Brain microvascular endothelial cell (primary cell): ENCODE measurements at regions not wholly inside any gene's neighbourhood (a gene's known extent, or its start where the extent isn't known, plus 50 kb on each side); places are given as distances from the start of the nearest gene placed in this dataset.
A peak's percentile ranks its signal among the peaks of the same experiment; 100 is the strongest.

Experiments
- DNase-seq: peaks from one replicate; pipeline ENCODE4 v3.0.0-alpha.2; 2020
- H3K27ac ChIP-seq: fragments of 250-450 bp; sonication (Bioruptor Pico); 2 replicates; pipeline ENCODE4 v1.5.1; 2020; ENCODE audit warnings: mild to moderate bottlenecking, moderate library complexity
- H3K27me3 ChIP-seq: fragments of 250-450 bp; sonication (Bioruptor Pico); replicated peaks from 2 replicates; pipeline ENCODE4 v1.5.1; 2020; ENCODE audit warnings: mild to moderate bottlenecking
- H3K36me3 ChIP-seq: fragments of 250-450 bp; sonication (Bioruptor Pico); replicated peaks from 2 replicates; pipeline ENCODE4 v1.5.1; 2020; ENCODE audit warnings: mild to moderate bottlenecking
- H3K4me3 ChIP-seq: 2 replicates; pipeline ENCODE4 v1.5.1; 2011; ENCODE audit warnings: low read depth, mild to moderate bottlenecking, control low read depth, low read length, moderate library complexity
- in situ Hi-C: cut with HindIII; loops from 2 replicates; pipeline ENCODE4 v1.10.0; 2017; ENCODE audit warnings: low sequenced_read_pairs, low pct_ligation_motif_present
- TF ChIP-seq, protein P1 (sequence below): IDR thresholded peaks from 2 replicates; pipeline ENCODE4 v1.5.1; 2011; ENCODE audit warnings: low read depth, mild to moderate bottlenecking, moderate library complexity, low read length, control low read depth, inconsistent platforms; ENCODE audit errors: missing control alignments

DNA sequence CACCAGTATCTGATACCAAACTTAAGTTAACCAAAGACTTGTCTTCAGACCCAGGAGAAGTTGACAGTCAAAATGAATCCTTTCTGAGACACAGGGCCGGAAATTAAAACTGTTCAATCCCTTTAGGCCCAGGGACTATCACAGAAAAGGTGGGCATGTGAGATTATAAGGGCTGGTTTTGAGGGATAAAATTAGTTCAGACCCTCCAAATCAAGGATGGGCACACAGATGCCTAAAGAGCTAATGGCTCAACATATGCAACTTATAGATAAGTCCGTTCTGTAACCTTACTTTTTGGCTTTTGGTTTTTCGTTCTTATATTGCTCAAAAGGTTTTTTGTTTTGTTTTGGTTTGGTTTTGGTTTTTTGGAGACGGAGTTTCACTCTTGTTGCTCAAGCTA, 129.6 kb upstream of the ABCA1 start:
- no peaks in the 10 kb centered on the region for H3K36me3 ChIP-seq
- TF ChIP-seq, protein P1, sequence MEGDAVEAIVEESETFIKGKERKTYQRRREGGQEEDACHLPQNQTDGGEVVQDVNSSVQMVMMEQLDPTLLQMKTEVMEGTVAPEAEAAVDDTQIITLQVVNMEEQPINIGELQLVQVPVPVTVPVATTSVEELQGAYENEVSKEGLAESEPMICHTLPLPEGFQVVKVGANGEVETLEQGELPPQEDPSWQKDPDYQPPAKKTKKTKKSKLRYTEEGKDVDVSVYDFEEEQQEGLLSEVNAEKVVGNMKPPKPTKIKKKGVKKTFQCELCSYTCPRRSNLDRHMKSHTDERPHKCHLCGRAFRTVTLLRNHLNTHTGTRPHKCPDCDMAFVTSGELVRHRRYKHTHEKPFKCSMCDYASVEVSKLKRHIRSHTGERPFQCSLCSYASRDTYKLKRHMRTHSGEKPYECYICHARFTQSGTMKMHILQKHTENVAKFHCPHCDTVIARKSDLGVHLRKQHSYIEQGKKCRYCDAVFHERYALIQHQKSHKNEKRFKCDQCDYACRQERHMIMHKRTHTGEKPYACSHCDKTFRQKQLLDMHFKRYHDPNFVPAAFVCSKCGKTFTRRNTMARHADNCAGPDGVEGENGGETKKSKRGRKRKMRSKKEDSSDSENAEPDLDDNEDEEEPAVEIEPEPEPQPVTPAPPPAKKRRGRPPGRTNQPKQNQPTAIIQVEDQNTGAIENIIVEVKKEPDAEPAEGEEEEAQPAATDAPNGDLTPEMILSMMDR, result no peak
- H3K27me3 ChIP-seq, result no peaks in the 10 kb centered on the region
- in situ Hi-C loops, result no loop called here
- no peak overlapping the region for H3K4me3 ChIP-seq
- no peak overlapping the region for H3K27ac ChIP-seq
- DNase-seq, result no peak

DNA sequence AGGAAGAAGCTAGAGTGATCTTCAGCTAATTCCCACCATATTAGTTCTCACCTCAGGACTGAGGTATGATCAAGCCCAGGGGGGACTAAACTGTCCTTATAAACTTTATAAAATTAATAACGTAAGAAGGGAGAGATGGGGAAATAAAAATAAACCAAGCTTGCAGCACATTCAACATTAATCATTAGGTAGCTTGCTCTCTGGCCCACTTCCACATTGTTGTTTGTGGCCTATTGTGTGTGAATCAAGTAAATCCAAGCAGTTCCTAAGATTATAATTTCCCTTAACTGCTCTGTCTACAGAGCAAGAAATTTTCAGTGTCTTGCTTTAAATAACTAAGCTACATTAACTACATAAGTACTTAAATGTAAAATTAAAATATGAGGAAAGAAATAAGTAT, 131.3 kb upstream of the ABCA1 start:
- Histone ChIP-seq H3K36me3 (no peaks in the 10 kb centered on the region), H3K4me3 (no peak overlapping the region), H3K27ac (peak overlapping the region; percentile 2), H3K27me3 (no peaks in the 10 kb centered on the region)
- peak; percentile 53 for DNase-seq
- TF ChIP-seq, protein P1, result no peak
- in situ Hi-C loops, result no loop called here

DNA sequence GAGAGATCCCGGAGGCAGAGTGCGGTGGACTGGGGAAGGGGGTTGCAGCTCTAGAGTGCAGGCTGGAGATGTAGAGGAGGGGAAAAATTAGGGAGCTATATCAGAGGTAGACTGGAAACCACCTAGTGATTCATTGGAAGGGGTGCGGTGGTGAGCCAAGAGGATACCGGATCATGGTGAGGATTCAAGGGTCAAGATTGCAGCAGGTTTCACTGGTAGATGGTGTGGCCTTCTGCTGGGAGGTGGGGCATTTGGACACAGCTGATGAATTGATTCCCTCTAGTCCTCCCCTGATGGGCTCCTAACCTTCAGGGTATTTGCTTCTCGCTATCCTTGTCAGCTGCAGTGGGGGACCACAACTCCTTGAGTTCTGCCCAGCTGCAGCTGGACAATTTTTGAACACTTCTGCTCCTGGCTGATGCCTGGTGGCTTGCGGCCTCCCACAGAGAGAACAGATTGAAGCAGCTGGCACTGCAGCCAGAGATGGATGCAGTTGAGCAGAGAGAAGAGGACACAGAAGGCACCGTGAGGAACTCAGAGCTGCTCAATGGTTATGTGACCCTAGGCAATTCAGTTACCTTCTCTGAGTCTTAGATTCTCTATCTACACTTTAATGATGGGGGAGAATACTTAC, 134.4 kb upstream of the ABCA1 start:
- TF ChIP-seq, protein P1, result no peak
- in situ Hi-C loops, result no loop called here
- Histone ChIP-seq H3K4me3 (no peak overlapping the region), H3K27ac (no peak overlapping the region), H3K36me3 (no peaks in the 10 kb centered on the region), H3K27me3 (no peaks in the 10 kb centered on the region)
- DNase-seq, result no peak

DNA sequence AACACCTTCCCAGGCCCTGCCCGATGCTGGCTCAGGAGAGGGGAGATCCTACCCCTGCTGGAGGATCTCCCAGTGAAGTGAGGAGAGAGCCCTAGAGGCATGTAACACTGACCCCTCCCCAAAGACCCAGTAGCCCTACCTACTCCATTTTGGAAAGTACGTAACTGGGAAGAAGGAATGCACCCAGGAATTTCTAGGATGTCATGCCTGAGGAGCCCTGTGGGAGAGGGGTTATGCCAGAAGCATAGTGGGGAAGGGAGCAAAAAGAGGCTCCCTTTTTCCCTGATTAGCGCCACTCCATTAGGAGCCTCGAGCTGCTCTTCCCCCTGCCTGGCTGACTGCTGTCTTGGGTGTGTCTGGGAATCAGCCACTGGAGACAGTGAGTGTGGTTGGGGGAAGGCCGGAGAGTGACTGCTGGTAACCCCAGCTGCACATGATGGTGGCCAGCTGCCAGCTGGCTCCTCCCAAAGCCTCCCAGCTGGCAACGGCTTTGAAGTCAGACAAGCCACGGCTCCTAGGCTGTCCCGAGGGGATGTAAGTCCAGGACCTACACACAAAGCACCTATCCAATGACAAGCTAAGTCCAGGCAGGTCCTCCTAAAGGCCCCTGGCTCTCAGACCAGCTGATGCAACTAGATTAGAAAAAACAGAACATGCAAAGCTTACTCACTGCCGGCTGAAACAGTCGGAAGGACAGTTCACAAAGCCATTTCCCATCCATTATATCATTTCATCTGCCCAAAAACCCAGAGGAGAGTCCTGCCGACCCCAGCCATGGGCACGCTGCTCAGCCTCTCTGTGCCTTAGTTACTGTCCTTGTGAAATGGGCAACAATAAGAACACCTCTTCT, 136.5 kb upstream of the ABCA1 start:
- Histone ChIP-seq H3K27ac (peak overlapping the region; percentile 98), H3K36me3 (no peaks in the 10 kb centered on the region), H3K27me3 (no peaks in the 10 kb centered on the region), H3K4me3 (no peak overlapping the region)
- in situ Hi-C loops, result no loop called here
- TF ChIP-seq, protein P1, result peak; percentile 6
- peak; percentile 97 for DNase-seq

DNA sequence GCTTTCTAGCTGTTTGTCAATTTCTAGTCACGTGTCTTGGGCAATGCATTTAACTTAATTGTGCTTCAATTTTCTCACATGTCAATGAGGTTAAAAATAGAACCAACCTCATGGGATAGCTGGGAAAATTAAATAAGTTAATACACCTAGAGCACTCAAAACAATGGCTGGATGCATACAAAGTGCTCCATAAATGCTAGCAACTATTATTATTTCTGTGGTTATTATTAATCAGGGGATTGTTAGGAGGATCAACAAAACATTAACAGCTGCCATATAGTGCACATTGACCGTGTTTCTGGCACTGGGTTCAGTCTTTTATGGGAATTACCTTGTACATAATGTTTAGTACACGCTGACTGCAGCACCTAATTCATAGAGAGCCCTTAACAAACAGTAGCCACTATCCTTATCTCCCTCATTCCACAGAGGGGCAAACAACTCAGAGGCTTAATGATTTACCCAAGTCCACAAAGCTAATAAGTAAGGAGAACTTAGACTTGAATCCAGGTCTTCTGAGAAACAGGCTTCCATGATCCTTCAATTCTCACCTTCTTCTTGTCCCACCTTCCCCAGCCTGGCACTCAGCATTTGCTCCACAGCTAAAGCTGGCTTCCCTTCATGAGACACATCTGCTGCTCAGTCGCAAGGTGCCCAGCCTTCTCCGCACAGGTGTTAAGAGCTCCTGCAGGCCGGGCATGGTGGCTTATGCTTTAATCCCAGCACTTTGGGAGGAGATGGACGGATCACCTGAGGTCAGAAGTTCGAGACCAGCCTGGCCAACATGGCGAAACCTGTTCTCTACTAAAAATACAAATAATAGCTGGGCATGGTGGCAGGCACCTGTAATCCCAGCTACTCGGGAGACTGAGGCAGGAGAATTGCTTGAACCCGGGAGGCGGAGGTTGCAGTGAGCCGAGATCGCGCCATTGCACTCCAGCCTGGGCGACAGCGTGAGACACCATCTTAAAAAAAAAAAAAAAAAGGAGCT, 137.4 kb upstream of the ABCA1 start:
- Histone ChIP-seq H3K27ac (peak overlapping the region; percentile 98), H3K36me3 (no peaks in the 10 kb centered on the region), H3K27me3 (no peaks in the 10 kb centered on the region), H3K4me3 (no peak overlapping the region)
- in situ Hi-C loops, result no loop called here
- TF ChIP-seq, protein P1, result no peak
- no peak for DNase-seq
